SW 1271 (cell line): ENCODE measurements at regions not wholly inside any gene's neighbourhood (a gene's known extent, or its start where the extent isn't known, plus 50 kb on each side); places are given as distances from the start of the nearest gene placed in this dataset.

Experiments
- DNase-seq, 2 experiments: peaks; one replicate each; lab custom pipeline; 2025; lab: John Stamatoyannopoulos, UW

DNA sequence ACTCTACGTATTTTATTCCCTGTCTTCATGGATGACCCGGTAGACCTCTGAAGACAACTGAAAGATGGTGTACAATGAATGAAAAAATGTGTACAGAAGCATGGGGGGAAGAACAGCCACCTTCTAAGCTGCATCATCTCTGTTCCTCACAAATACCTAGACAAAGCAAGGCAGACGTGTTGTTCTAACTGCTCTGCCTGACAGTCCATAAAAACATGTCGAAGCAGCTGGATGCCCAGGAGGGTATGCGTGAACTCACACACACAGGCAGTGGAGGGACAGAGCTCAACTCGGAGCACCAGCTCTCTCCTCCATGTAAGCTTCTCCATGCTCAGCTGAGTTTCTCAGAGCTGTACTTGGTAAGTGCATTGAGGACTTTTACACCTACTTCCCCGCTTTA is 327.4 kb downstream of the CTTN start:
- no peak for DNase-seq

DNA sequence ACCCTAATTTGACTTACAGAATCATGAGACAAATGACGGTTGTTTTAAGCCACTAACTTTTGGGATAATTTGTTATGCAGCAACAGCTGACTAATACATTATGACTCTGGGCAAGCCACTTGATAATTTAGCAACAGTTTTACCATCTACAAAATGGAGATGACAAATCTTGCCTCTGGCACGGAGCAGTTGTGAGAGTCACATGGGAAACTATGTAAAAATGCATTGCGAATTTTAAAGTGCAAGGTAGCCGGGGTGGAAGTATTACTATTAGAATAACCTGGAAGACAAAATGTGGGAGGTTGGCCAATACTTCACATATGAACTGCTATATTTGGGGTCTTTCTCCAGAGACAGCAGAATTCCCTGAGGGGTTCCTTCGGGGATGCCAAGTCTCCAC is 328.7 kb downstream of the CTTN start:
- DNase-seq, result no peak

DNA sequence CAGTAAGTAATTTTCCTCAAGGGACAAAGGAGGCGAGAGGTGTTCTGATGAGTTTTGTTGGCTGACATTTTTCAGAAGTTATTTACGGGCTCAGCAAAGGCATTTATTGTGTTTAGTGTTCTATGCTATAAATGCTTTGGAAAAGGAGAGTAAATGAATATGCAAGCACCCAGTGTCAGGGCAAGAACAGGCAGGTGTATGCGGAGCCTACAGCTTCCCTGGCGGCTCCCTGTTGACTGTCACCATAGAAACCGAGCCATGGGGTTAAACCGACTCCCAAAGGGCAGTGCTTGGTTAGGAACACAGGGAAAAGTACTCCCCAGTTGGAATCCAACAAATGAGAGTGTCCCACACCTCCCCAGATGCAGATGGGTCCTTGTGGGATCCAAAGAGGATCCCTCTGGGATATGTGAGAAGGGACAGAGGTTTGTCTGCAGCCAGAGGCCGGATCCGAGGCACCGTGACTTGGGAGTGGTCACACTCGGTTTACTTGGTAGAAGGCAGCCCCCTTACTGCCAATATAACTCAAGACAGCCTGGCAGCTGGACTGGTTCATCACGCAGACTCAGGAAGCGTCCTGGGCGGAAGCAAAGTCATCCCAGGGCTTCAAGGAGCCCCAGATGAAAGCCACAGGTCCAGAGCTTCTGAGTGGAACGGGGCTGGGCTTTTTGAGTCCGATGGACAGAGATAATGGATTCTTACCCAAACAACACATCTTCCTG is 329.7 kb downstream of the CTTN start:
- DNase-seq, result no peak

DNA sequence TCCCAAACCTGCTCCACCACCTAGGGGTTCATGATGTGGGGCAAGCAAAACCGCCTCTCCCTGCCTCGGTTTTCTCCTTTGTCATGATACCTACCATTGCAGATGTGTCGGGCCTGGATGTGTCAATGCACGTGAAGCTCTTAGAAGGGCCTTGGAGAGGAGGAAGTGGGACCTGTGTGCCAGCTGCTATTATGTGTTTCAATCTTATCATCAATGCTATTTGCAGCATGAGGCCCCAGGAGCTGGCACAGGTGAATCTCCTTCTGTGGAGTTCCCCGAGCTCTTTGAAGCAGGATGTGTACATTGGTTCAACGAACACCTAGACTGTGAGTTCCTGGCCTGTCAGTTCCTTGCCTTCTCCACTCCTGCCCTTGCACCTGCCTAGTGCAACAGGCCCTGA is 331.6 kb downstream of the CTTN start:
- no peak for DNase-seq

DNA sequence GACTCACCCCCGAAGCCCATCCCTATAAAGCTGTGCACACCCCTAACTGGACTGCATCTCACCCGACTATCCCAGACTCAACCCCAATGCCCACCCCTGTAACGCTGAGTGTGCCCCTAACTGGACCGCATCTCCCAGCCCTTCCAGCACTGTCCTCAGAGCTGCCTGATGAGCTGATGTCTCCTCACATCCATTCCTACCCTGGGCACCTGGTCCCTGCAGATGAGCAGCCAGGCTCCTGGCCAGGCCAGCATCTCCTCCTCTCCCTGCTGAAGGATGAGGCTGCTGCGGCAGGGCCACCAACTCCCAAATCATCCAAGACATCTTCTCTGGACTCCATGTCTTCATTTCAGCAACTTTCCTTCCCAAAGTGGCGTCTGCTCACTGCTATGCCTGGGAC is 332.1 kb downstream of the CTTN start:
- no peak for DNase-seq

DNA sequence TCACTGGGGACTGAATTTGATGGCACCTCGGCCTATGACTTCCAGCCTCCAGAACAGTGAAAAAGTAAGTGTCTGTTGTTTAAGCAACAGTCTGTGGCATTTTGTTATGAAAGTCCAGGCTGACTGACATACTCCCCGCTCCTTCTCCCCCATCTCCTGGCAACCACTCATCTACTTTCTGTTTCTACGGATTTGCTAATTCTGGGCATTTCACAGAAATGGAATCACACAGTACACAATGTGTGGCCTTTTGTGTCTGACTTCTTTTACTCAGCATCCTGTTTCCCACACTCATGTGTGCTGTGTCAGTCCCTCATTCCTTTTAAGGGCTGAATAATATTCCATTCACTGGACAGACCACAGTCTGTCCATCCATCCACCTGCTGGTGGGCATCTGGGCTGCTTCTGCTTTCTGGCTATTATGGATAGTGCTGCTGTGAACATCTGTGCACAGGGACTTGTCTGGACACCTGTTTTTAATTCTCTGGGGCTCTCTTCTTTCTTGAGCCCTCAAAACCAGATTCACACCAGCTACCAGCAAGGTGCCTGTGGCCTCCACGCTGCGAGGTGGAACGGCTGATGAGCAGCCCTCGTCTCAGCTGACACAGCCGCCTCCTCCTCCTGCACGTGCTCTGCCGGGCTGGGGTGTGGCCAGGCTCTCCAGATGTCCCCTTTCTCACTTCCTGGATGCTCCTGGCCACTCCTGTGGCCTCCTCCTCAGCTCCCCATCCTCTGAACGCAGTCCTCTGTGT is 333.1 kb downstream of the CTTN start:
- DNase-seq, result no peak

DNA sequence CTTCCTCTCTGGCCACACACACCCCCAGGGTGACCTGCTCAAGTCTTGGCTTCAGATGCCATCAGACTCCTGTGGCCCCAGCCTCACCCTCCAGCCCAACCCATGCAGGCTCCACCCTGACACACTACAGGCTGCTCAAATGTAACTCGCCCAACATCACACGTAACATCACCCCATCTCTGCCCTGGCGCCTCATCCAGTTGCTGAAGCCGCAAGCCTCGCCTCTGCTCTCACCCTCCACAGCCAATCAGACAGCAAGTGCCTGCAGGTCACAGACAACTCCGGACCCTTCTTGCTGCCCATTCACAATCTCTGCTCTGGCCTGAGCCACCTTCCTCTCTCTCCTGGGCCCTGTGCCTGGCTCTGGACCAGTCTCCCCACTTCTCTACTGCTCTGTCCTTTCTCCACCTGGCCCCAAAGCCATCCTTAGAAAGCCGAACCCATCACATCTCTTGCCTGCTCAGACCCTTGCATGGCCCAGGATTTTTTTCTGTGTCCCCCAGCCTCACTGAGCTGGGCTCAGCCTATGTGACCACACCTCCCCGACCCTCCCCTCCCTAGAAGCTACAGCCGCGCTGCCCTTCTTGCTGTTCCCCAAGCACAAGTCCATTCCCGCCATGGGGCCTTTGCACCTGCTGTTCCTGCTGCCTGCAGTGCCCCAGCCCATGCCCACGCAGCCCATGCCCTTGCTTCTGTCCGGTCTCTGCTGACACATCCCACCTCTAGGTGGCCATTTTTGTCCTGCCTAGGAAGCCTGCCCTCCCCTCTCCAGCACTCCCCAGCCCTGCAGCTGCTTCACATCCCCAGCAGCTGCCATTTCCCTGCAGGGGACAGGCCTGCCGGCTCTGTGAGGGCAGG is 333.9 kb downstream of the CTTN start:
- no peak for DNase-seq

DNA sequence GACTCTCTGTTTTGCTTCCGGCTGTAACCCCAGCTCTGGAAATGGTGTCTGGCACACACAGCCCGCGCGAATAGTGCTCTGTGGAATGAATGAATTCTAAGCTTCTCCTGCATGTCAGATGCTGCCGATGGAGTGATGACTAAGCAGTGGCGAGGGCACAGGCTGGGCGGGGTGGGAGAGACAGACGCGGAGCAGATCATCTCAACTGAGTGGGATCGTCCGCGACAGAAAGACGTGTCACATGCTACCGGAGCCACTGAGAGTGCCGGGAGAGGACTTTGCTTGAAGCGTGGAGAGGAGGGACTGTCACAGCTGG is 334.5 kb downstream of the CTTN start:
- DNase-seq, result no peak

DNA sequence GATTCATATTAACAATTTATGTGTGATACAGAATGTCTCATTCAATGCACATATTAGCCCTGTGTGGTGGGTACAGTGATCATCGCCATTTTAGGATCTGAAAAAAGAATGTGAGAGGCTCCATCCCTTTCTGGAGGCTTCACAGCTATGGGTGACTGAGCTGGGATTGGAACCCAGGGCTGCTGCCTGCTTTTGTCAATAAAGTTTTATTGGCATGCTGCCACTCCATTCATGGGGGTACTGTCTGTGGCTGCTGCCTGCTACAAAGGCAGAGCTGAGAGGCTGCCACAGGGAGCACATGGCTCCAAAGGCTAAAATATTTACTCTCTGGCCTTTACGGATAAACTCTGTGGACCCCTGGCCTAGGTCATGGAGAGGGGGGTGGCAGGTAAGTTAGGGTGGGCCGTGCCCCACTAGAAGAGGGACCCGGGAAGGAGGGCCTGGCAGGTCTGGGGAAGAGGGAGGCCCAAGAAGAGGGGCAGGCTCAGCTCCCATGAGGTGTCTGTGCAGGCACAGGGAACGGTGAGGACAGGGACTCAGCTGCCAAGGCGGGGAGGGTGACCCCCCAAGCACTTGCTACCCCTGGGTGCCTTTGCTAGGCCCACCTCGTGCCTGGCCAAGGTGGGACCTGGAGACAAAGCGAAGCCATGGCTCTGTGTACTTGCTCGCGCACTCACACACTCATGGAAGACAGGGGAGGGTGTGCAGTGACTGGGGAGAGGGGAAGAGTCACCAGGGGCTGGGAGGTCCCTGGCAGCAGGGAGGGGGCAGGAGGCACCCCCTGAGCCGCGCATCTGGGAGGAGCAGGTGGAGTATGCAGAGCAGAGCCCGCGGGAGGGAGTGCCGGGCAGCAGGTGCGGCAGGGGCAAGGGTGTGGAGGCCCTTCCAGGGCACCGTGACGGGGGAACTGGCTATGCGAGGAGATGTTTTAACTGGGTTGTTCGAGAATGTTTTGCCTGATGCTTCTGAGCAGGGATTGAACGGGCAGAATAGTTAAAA is 335.3 kb downstream of the CTTN start:
- no peak for DNase-seq

DNA sequence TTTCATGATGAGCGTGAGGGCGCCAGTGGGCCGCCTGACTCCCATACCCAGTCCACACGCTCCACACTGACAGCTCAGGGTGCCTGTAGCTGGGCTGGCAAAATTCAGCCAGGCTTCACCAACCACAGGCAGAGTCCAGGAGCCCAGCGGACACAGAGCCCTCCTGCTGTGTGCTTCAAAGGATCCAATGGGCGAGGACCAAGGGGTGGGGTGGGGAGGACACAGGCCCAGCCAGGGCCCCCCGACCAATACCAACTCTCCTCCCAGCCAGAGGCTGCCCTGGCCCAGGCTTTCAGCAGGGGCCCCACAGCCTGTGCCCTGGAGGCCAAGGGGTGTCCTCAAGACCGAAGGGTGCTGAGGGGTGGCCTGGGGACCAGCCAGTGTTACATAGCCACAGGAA is 336.1 kb downstream of the CTTN start:
- DNase-seq, result no peak

DNA sequence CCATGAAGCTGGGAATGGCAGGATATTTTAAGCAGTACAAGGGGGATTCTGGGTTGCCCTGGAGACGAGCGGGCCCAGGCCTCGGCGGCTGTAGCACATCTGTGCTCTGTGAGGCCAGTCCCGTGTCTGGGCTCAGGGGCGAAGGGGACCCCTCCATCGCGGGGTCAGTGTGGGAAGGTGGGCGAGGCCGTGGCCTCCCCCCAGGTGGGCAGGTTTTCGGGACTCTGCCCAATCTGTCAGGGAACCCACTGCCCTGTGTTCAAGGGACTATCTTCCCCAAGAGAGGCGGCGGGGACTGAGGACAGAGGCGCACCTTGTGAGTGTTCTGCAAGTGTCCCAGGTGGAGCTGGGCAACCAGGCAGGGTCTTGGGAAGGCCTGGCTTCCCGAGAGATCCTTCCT is 336.6 kb downstream of the CTTN start:
- DNase-seq, result no peak

DNA sequence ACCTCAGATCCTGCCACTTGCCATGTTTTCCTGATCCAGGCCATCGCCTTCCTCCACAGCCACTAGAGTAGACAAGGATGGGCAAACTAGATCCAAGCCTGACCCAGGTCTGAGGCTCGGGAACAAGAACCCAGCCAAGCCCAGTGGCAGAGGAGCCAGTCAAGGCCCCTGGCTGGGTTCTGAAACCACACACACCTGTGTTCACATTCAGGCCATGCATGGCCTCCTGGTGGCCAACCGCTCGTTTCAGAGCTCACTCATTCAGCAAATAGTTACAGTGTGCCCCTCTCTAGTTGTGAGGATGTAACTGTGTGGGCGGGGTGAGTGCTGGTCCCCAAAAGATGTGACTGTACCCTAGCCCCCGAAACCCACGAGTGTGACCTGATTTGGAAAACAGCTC is 337.6 kb downstream of the CTTN start:
- no peak for DNase-seq

DNA sequence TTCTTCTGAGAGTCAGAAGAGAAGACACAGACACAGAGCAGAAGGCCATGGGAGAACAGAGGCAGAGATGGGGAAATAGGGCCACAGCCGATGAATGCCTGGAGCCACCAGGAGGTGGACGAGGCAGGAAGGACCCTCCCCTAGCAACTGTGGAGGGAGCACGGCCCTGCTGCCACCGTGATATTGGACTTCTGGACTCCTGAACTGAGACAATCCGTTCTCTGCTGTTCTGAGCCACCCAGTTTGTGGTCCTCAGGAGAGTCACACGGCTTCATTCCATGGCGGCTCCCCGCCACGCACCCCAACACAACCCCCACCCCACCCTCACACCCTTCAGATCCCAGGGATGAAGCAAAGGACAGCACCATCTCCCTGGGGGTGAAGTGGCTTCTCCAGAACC is 338.1 kb downstream of the CTTN start:
- DNase-seq, result no peak

DNA sequence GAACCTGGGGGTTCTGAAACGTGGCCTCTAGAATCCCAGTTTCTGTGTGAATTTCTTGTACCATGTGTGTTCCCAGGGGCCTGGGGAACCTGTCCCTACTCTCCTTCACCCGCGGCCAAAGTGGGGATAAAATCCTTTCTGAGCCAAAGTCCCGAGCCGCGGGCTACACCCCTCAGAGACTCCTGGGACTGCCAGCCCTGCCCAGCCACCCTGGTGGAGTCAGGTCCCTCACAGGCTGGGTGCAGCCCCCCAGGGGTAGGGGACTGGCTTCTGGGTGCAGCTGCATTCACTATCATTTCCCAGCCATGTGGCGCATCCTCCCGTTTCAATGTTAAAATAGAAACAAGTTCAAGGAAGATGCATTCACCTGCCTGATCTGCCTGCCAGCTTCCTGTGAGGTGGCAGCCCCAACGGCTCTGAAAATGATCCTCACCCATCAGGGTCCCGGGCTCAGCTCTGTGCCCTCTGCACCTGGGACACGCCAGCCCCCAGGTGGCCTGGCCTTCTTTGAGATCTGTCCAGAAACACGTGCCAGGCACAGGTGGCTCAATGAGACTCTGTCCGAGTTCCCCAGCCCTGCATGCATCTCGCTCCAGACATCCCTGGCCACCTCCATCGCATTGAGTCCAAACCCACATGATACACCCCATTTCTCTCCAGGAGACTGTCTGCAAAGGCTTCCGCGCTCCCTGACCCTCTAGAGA is 338.8 kb downstream of the CTTN start:
- DNase-seq, result no peak

DNA sequence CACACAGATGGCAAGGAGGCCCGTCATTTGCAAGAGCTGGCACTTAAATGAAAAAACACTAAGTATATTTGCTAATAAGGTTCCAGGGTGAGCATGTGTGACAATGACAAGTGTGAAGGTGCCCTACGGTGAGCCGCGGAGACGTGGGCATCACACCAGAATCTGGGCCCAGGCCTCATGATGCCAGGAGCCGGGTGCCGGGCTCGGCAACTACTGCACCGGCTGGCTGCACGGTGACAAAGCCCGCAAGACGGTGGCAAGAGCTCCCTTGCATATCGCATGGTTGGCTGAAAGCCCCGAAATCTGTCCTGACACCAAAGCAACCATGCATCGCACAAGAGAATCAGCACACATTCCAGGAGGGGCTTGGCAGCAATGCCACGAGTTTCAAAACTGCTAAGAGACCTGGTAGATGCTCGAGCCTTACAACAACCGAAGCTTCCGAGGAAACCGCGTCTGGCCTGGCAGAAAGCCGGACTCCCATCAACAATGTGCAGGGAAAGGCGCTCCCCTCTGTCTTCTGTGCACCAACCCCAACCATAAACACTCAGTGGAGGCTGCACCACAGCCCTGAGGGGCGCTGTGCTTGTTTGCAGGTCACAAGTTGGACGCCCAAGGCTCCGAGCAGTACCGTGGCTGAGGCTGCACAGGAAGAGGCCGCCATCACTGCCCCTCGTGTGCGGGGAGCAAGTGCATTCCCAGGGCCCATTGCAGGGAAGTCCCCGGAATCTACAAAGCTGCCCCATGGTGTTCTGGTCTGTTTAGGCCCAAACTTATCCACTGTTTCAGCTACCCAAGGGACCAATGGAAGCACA is 339.7 kb downstream of the CTTN start:
- no peak for DNase-seq

DNA sequence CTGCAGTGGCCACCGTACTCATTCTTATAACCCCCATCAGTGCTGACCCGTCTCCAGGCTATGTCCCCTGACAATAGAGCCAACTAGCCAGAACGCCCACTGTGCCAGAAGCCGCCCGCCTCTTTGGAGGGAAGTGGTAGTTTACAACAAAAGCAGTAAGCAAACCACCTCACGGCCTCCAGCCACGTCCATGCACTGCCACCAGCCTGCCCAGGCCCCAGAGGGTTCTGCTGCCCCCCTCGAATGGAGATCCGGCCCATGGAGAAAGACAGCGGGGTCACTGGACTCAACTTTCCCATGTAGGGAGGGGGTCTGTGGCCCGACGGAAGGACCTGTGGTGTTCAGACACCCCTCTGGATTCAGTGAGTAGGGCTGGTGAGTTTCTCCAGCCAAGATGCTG is 340.3 kb downstream of the CTTN start:
- no peak for DNase-seq

DNA sequence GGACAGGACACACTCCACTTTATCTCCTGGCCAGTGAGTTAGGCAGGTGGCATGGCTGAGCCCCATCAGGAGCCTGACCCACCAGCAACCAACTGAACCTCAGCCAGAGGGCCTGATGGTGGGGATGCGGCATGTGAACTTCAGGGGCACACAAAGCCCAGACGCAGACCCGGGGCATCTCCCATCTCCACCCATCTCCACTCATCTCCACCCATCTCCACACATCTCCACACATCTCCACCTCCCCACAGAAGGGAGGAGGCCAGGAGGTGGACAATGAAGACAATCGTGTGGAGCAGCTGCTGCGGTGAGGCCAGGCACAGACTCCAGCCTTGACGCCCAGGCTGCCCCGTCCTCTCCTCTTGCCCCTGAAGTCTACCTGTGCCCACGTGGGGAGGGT is 340.8 kb downstream of the CTTN start:
- DNase-seq, result no peak

DNA sequence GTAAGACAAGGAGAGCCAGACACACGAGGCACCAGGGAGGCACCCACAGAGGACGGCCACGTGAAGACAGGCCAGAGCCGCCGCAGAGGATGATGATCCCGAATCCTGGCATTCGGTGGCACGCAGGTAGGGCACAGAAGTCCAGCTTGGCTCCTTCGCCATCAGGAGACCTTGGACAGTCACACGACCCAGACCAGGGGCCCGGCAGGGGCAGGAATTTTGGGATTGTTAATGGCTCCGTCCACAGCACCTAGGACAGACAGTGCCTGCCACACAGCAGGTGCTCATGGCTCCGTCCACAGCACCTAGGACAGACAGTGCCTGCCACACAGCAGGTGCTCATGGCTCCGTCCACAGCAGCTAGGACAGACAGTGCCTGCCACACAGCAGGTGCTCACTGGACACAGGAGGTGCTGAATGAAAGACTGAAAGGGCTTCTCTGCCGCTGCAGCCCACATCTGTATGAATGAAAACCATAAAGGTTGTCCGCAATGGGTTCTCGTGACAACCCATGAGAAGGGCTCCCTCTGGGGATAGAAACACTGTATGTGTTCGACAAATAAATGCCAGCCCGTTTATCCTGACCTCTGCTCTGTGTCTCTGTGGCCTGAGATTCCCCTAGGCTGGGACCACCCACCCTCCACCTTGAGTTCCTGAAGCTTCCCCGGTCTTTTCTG is 341.6 kb downstream of the CTTN start:
- DNase-seq, result no peak

DNA sequence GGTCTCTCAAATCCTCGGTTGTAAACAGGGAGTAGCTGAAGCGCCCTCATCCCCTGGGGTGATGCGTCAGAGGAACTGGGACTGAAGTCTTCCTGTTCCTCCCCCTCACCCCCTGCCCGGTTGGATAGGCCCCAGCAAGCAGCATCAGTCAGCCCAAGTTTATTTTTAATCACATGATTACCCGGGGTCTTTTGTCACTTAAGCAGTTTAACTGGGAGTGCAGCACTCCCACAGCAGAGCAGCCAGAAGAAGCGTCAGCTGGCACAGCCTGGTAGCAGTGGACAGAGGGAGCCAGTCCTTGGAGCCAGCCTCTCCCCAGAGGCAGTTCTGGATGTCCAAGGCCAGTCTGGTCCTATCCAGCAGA is 342.1 kb downstream of the CTTN start:
- no peak for DNase-seq

DNA sequence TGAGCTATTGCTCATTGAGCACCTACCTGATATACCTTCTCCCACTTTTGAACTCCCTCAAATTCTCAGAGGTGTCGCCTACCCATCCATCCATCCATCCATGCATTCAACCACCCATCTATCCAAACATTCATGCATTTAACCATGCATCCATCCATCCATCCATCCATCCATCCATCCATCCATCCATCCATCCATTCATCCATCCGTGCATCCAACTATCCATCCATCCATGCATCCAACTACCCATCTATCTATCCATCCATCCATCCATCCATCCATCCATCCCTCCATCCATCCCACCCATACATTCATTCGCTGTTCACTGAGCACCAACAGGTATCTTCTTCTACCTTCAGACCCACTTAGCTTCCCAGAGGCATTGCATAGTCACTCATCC is 342.8 kb downstream of the CTTN start:
- DNase-seq, result no peak
